Chondrocyte (in vitro differentiated cells): ENCODE measurements at regions not wholly inside any gene's neighbourhood (a gene's known extent, or its start where the extent isn't known, plus 50 kb on each side); places are given as distances from the start of the nearest gene placed in this dataset.

Experiments used
- DNase-seq: peaks from one replicate; pipeline ENCODE4 v3.0.0; 2021; ENCODE audit warnings: mixed read lengths, low spot score
- H3K27ac Mint-ChIP-seq: one replicate; pipeline ENCODE4 v1.8.0; 2021; ENCODE audit warnings: mild to moderate bottlenecking, moderate library complexity, mixed read lengths; ENCODE audit not compliant: unreplicated experiment
- H3K27me3 Mint-ChIP-seq: 2 replicates; pipeline ENCODE4 v1.8.0; 2021; ENCODE audit warnings: low read depth, mixed read lengths
- H3K36me3 Mint-ChIP-seq: 2 replicates; pipeline ENCODE4 v1.8.0; 2021; ENCODE audit warnings: low read depth, mixed read lengths
- H3K4me1 Mint-ChIP-seq: 2 replicates; pipeline ENCODE4 v1.8.0; 2021; ENCODE audit warnings: low read depth, mild to moderate bottlenecking, mixed read lengths
- H3K4me3 Mint-ChIP-seq: one replicate; pipeline ENCODE4 v1.8.0; 2021; ENCODE audit warnings: mild to moderate bottlenecking, moderate library complexity, mixed read lengths; ENCODE audit not compliant: unreplicated experiment
- H3K9me3 Mint-ChIP-seq: 2 replicates; pipeline ENCODE4 v1.8.0; 2021; ENCODE audit warnings: low read depth, mixed read lengths
- TF ChIP-seq, protein P1 (sequence below): fragments of 200-600 bp; sonication (generic); IDR thresholded peaks from 2 replicates; pipeline ENCODE4 v1.5.0; 2021; ENCODE audit warnings: antibody characterized with exemption, mild to moderate bottlenecking, moderate library complexity

- H3K36me3 Mint-ChIP-seq = no peaks in the 10 kb centered on the region
- TF ChIP-seq, protein P1, sequence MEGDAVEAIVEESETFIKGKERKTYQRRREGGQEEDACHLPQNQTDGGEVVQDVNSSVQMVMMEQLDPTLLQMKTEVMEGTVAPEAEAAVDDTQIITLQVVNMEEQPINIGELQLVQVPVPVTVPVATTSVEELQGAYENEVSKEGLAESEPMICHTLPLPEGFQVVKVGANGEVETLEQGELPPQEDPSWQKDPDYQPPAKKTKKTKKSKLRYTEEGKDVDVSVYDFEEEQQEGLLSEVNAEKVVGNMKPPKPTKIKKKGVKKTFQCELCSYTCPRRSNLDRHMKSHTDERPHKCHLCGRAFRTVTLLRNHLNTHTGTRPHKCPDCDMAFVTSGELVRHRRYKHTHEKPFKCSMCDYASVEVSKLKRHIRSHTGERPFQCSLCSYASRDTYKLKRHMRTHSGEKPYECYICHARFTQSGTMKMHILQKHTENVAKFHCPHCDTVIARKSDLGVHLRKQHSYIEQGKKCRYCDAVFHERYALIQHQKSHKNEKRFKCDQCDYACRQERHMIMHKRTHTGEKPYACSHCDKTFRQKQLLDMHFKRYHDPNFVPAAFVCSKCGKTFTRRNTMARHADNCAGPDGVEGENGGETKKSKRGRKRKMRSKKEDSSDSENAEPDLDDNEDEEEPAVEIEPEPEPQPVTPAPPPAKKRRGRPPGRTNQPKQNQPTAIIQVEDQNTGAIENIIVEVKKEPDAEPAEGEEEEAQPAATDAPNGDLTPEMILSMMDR = no peak
- H3K4me3 Mint-ChIP-seq = no peak overlapping the region
- H3K4me1 Mint-ChIP-seq = peaks cover 13% of the 10 kb centered on the region
- no peak overlapping the region for H3K27ac Mint-ChIP-seq
- H3K27me3 Mint-ChIP-seq = no peaks in the 10 kb centered on the region
- no peaks in the 10 kb centered on the region for H3K9me3 Mint-ChIP-seq
- no peak for DNase-seq
These were observed 64.0 kb upstream of the SOX9 start for GRCh38 chr17:72056727-72057290.

DNA sequence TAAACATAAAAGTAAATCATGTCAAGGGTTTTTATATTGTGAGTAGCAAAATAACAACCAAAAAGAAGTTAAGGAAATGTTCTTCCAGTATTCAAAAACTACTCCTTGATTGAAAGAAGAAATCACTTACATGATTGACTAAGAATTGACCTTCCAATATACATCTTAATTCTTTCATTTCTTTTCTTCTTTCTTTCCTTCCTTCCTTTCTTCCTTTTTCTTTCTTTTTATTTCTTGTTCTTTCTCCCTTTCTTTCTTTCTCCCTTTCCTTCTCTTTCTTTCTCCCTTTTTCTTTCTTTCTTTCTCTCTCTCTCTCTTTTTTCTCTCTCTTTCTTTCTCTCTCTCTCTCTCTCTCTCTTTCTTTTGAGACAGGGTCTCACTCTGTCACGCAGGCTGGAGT is 60.7 kb upstream of the SOX9 start:
- no peak for DNase-seq
- H3K4me1 Mint-ChIP-seq = peaks cover 6% of the 10 kb centered on the region
- H3K9me3 Mint-ChIP-seq = no peaks in the 10 kb centered on the region
- no peaks in the 10 kb centered on the region for H3K27me3 Mint-ChIP-seq
- TF ChIP-seq, protein P1 = no peak
- H3K36me3 Mint-ChIP-seq = no peaks in the 10 kb centered on the region
- no peak overlapping the region for H3K4me3 Mint-ChIP-seq
- no peak overlapping the region for H3K27ac Mint-ChIP-seq

- no peaks in the 10 kb centered on the region for H3K27me3 Mint-ChIP-seq
- H3K36me3 Mint-ChIP-seq = no peaks in the 10 kb centered on the region
- H3K4me3 Mint-ChIP-seq = no peak overlapping the region
- H3K9me3 Mint-ChIP-seq = no peaks in the 10 kb centered on the region
- DNase-seq = no peak
- no peak overlapping the region for H3K27ac Mint-ChIP-seq
- H3K4me1 Mint-ChIP-seq = peaks cover 6% of the 10 kb centered on the region
- TF ChIP-seq, protein P1 = no peak
These were observed 57.6 kb upstream of the SOX9 start for GRCh38 chr17:72063262-72063661.

- Mint-ChIP-seq H3K4me3 (no peak overlapping the region), H3K27ac (no peak overlapping the region)
- TF ChIP-seq, protein P1 = no peak
These were observed 56.9 kb upstream of the SOX9 start for GRCh38 chr17:72063756-72064450.

GRCh38 chr17:72064606-72065193 is 56.1 kb upstream of the SOX9 start:
- Mint-ChIP-seq H3K27ac (no peak overlapping the region), H3K36me3 (no peaks in the 10 kb centered on the region), H3K27me3 (no peaks in the 10 kb centered on the region), H3K4me1 (peaks cover 2% of the 10 kb centered on the region), H3K9me3 (no peaks in the 10 kb centered on the region), H3K4me3 (no peak overlapping the region)
- DNase-seq = no peak
- TF ChIP-seq, protein P1 = no peak

More at GRCh38 chr17:72063756-72064450, 56.9 kb upstream of the SOX9 start:
- Mint-ChIP-seq H3K36me3 (no peaks in the 10 kb centered on the region), H3K9me3 (no peaks in the 10 kb centered on the region), H3K4me1 (peaks cover 6% of the 10 kb centered on the region), H3K27me3 (no peaks in the 10 kb centered on the region)
- no peak for DNase-seq
